ENCODE measurements at regions not wholly inside any gene's neighbourhood (a gene's known extent, or its start where the extent isn't known, plus 50 kb on each side); places are given as distances from the start of the nearest gene placed in this dataset.

GRCh38 chr15:96851613-96852012 is 521.1 kb downstream of the NR2F2 start:
- ATAC-seq (no peak), FAIRE-seq (no peak), DNase-seq (ENCODE audit: extremely low read depth in 1 of 4, low spot score in 3 of 4) (no peak)
- in situ Hi-C loops (cut with MboI) (no loop called here), intact Hi-C loops (cut with micrococcal nuclease) (no loop called here)
- BruUV-seq (replicated peaks) = no TSS peak
- Histone ChIP-seq H3K9ac (ENCODE audit: insufficient read depth in 1 of 2, low read depth in 2 of 2, low read length in 2 of 2) (no peak overlapping the region), H4K20me1 (replicated peaks; ENCODE audit: control insufficient read depth, insufficient read depth, low read length) (no peaks in the 10 kb centered on the region), H3K4me2 (ENCODE audit: insufficient read depth, low read length) (no peak overlapping the region), H3K27me3 (ENCODE audit: control insufficient read depth in 2 of 2, insufficient read depth in 2 of 2, low read length in 2 of 2) (no peaks in the 10 kb centered on the region), H3K79me2 (ENCODE audit: control insufficient read depth, insufficient read depth, low read length) (no peaks in the 10 kb centered on the region), H3K9me1 (ENCODE audit: control insufficient read depth, insufficient read depth, low read length) (no peaks in the 10 kb centered on the region), H3K4me3 (no peak overlapping the region), H2AFZ (ENCODE audit: low read depth, low read length) (no peak overlapping the region), H3K4me1 (replicated peaks in 1 of 2; ENCODE audit: control insufficient read depth in 2 of 2, insufficient read depth in 2 of 2, low read length in 2 of 2) (no peaks in the 10 kb centered on the region), H3K9me3 (replicated peaks; ENCODE audit: control insufficient read depth, insufficient read depth, low read depth, low read length) (no peaks in the 10 kb centered on the region), H3K36me3 (ENCODE audit: control insufficient read depth, insufficient read depth, low read length) (no peaks in the 10 kb centered on the region), H3K27ac (ENCODE audit: extremely low read depth, low read depth, low read length) (no peak overlapping the region)
- POLR2A ChIA-PET = no interaction called here
- no peak for TF ChIP-seq E2F6 (IDR thresholded peaks at IDR 0.05; ENCODE audit: borderline replicate concordance in 1 of 2, extremely low read depth in 1 of 2, insufficient read depth in 1 of 2, insufficient read length in 1 of 2, low read depth in 1 of 2, low read length in 1 of 2, poor library complexity in 1 of 2, severe bottlenecking in 1 of 2)
- TF ChIP-seq ZNF282 (CRISPR knock-in tag; IDR thresholded peaks at IDR 0.05) = no peak
- no peak for TF ChIP-seq STAT5A (IDR thresholded peaks at IDR 0.05; ENCODE audit: borderline replicate concordance, low read length)
- no peak for TF ChIP-seq RUNX1 (IDR thresholded peaks at IDR 0.05; ENCODE audit: low read depth)
- no peak for TF ChIP-seq RNF219 (CRISPR knock-in tag; IDR thresholded peaks at IDR 0.05)
- TF ChIP-seq SLC30A9 (CRISPR knock-in tag; IDR thresholded peaks at IDR 0.05) = no peak
- CTCF ChIA-PET (ENCODE audit: low intra/inter-chr PET ratio) = no interaction called here
- WGBS (ENCODE audit: insufficient coverage, low coverage, missing lambda C conversion rate) = 0% methylated on average over 3 of the region's 3 CpGs

Data from K562 (cell line).